BLaER1 treated with 17β-estradiol and CSF1 and Interleukin-3, amounts not matched to agents 10 nM and 100 nM (cell line): ENCODE measurements at regions not wholly inside any gene's neighbourhood (a gene's known extent, or its start where the extent isn't known, plus 50 kb on each side); places are given as distances from the start of the nearest gene placed in this dataset.
"Not testable (repeated sequence)": the region's sequence is repeated elsewhere in the genome, so short reads cannot be mapped to it uniquely, and the experiment has no call there.

Experiments used
- H3K27ac ChIP-seq, 11 experiments: shearing (Covaris generic); formaldehyde crosslinking; 2 replicates each; pipeline ENCODE4 v1.8.1; 2022
- H3K27me3 ChIP-seq, 11 experiments: shearing (Covaris generic); formaldehyde crosslinking; 2 replicates each; pipeline ENCODE4 v1.8.1; 2022
- H3K36me3 ChIP-seq, 11 experiments: shearing (Covaris generic); formaldehyde crosslinking; 2 replicates each; pipeline ENCODE4 v1.8.1; 2022
- H3K4me1 ChIP-seq, 10 experiments: shearing (Covaris generic); formaldehyde crosslinking; 2 replicates each; pipeline ENCODE4 v1.8.1; 2022
- H3K4me2 ChIP-seq, 11 experiments: shearing (Covaris generic); formaldehyde crosslinking; 2 replicates each; pipeline ENCODE4 v1.8.1; 2022
- H3K4me3 ChIP-seq, 10 experiments: shearing (Covaris generic); formaldehyde crosslinking; 2 replicates each; pipeline ENCODE4 v1.8.1; 2022
- H3K9ac ChIP-seq, 11 experiments: shearing (Covaris generic); formaldehyde crosslinking; 2 replicates each; pipeline ENCODE4 v1.8.1; 2022
- H3K9me3 ChIP-seq, 11 experiments: shearing (Covaris generic); formaldehyde crosslinking; replicated peaks in 1 of 11; 2 replicates each; pipeline ENCODE4 v1.8.1; 2022
- H4K20me1 ChIP-seq, 11 experiments: shearing (Covaris generic); formaldehyde crosslinking; 2 replicates each; pipeline ENCODE4 v1.8.1; 2022
- Cebpa-rat ChIP-seq, 11 experiments: shearing (Covaris generic); IDR thresholded peaks; 2 replicates each; pipeline ENCODE4 v1.8.1; 2022

- Histone ChIP-seq H3K9ac (no peak overlapping the region), H3K4me2 (no peak overlapping the region), H3K27me3 (no peaks in the 10 kb centered on the region), H3K4me3 (no peak overlapping the region), H4K20me1 (no peaks in the 10 kb centered on the region), H3K4me1 (no peaks in the 10 kb centered on the region), H3K9me3 (no peaks in the 10 kb centered on the region), H3K27ac (no peak overlapping the region), H3K36me3 (no peaks in the 10 kb centered on the region)
- no peak for TF ChIP-seq Cebpa-rat (IDR thresholded peaks at IDR 0.05)
Observed at GRCh38 chr7:131819891-131820290, 263.5 kb upstream of the PODXL start.

- no peaks in the 10 kb centered on the region for H4K20me1 ChIP-seq
- H3K27ac ChIP-seq = no peak overlapping the region
- H3K9ac ChIP-seq = no peak overlapping the region
- H3K36me3 ChIP-seq = no peaks in the 10 kb centered on the region
- H3K4me2 ChIP-seq = no peak overlapping the region
- no peak for TF ChIP-seq Cebpa-rat (IDR thresholded peaks at IDR 0.05)
- H3K27me3 ChIP-seq = no peaks in the 10 kb centered on the region
- no peak overlapping the region for H3K4me3 ChIP-seq
- no peaks in the 10 kb centered on the region for H3K4me1 ChIP-seq
- no peaks in the 10 kb centered on the region for H3K9me3 ChIP-seq
Observed at GRCh38 chr7:131816391-131817007, 260.1 kb upstream of the PODXL start.

GRCh38 chr7:131808736-131809135, 252.3 kb upstream of the PODXL start:
- H3K9ac ChIP-seq = no peak overlapping the region
- no peak overlapping the region for H3K27ac ChIP-seq
- no peaks in the 10 kb centered on the region for H3K9me3 ChIP-seq
- H3K4me2 ChIP-seq = no peak overlapping the region
- no peak for TF ChIP-seq Cebpa-rat (IDR thresholded peaks at IDR 0.05)
- H4K20me1 ChIP-seq = no peaks in the 10 kb centered on the region
- no peaks in the 10 kb centered on the region for H3K27me3 ChIP-seq
- H3K4me1 ChIP-seq = no peaks in the 10 kb centered on the region
- H3K4me3 ChIP-seq = no peak overlapping the region
- no peaks in the 10 kb centered on the region for H3K36me3 ChIP-seq

GRCh38 chr7:131808156-131808555, 251.7 kb upstream of the PODXL start:
- H3K9me3 ChIP-seq, H3K4me3 ChIP-seq, H3K4me2 ChIP-seq, H3K27ac ChIP-seq, H3K4me1 ChIP-seq, H3K9ac ChIP-seq, H3K36me3 ChIP-seq, H3K27me3 ChIP-seq, H4K20me1 ChIP-seq: not testable (repeated sequence)

GRCh38 chr7:131803816-131804215, 247.4 kb upstream of the PODXL start:
- Histone ChIP-seq H3K4me1 (no peaks in the 10 kb centered on the region), H3K4me2 (no peak overlapping the region)
- no peak for TF ChIP-seq Cebpa-rat (IDR thresholded peaks at IDR 0.05)

GRCh38 chr7:131802195-131802864, 245.9 kb upstream of the PODXL start:
- H4K20me1 ChIP-seq = no peaks in the 10 kb centered on the region
- no peaks in the 10 kb centered on the region for H3K36me3 ChIP-seq
- TF ChIP-seq Cebpa-rat (IDR thresholded peaks at IDR 0.05) = no peak
- H3K9ac ChIP-seq = no peak overlapping the region
- H3K4me3 ChIP-seq = no peak overlapping the region
- H3K27me3 ChIP-seq = no peaks in the 10 kb centered on the region
- no peak overlapping the region for H3K27ac ChIP-seq
- no peaks in the 10 kb centered on the region for H3K9me3 ChIP-seq
- H3K4me1 ChIP-seq = no peaks in the 10 kb centered on the region
- H3K4me2 ChIP-seq = no peak overlapping the region

More at GRCh38 chr7:131803816-131804215, 247.4 kb upstream of the PODXL start:
- Histone ChIP-seq H3K9me3 (no peaks in the 10 kb centered on the region), H3K27me3 (no peaks in the 10 kb centered on the region), H3K4me3 (no peak overlapping the region), H3K27ac (no peak overlapping the region), H3K36me3 (no peaks in the 10 kb centered on the region), H4K20me1 (no peaks in the 10 kb centered on the region), H3K9ac (no peak overlapping the region)

GRCh38 chr7:131800531-131800930, 244.1 kb upstream of the PODXL start:
- Histone ChIP-seq H3K4me1 (no peaks in the 10 kb centered on the region), H3K27ac (no peak overlapping the region), H3K4me2 (no peak overlapping the region), H3K4me3 (no peak overlapping the region), H4K20me1 (no peaks in the 10 kb centered on the region), H3K9me3 (no peaks in the 10 kb centered on the region), H3K36me3 (no peaks in the 10 kb centered on the region), H3K27me3 (no peaks in the 10 kb centered on the region), H3K9ac (no peak overlapping the region)
- no peak for TF ChIP-seq Cebpa-rat (IDR thresholded peaks at IDR 0.05)

GRCh38 chr7:131800008-131800407, 243.6 kb upstream of the PODXL start:
- Histone ChIP-seq H3K4me2 (no peak overlapping the region), H3K36me3 (no peaks in the 10 kb centered on the region), H3K4me1 (no peaks in the 10 kb centered on the region), H4K20me1 (no peaks in the 10 kb centered on the region), H3K27me3 (no peaks in the 10 kb centered on the region), H3K9ac (no peak overlapping the region), H3K9me3 (no peaks in the 10 kb centered on the region), H3K27ac (no peak overlapping the region), H3K4me3 (no peak overlapping the region)
- TF ChIP-seq Cebpa-rat (IDR thresholded peaks at IDR 0.05) = no peak

- H3K4me2 ChIP-seq = no peak overlapping the region
- no peak overlapping the region for H3K27ac ChIP-seq
- H3K4me1 ChIP-seq = no peaks in the 10 kb centered on the region
- H3K27me3 ChIP-seq = no peaks in the 10 kb centered on the region
- H3K9ac ChIP-seq = no peak overlapping the region
- H4K20me1 ChIP-seq = no peaks in the 10 kb centered on the region
- H3K9me3 ChIP-seq = no peaks in the 10 kb centered on the region
- no peaks in the 10 kb centered on the region for H3K36me3 ChIP-seq
- no peak overlapping the region for H3K4me3 ChIP-seq
- no peak for TF ChIP-seq Cebpa-rat (IDR thresholded peaks at IDR 0.05)
Observed at GRCh38 chr7:131797841-131798240, 241.4 kb upstream of the PODXL start.

- Histone ChIP-seq H3K9ac (no peak overlapping the region), H3K4me3 (no peak overlapping the region), H3K4me2 (no peak overlapping the region), H3K4me1 (no peaks in the 10 kb centered on the region), H3K9me3 (peaks cover 0 to under 1% (median 0%) of the 10 kb centered on the region in 11 experiments; a peak in 1 of 22 replicates), H3K27me3 (no peaks in the 10 kb centered on the region), H4K20me1 (no peaks in the 10 kb centered on the region), H3K27ac (no peak overlapping the region), H3K36me3 (no peaks in the 10 kb centered on the region)
- no peak for TF ChIP-seq Cebpa-rat (IDR thresholded peaks at IDR 0.05)
Observed at GRCh38 chr7:131795400-131795799, 239.0 kb upstream of the PODXL start.
